ENCODE measurements at regions not wholly inside any gene's neighbourhood (a gene's known extent, or its start where the extent isn't known, plus 50 kb on each side); places are given as distances from the start of the nearest gene placed in this dataset.
A peak's percentile ranks its signal among the peaks of the same experiment; 100 is the strongest.

- Histone ChIP-seq H3K4me3 (ENCODE audit: low read length in 3 of 3) (no peak overlapping the region), H3K36me3 (ENCODE audit: control insufficient read depth in 2 of 3, insufficient read depth in 3 of 3, low read length in 3 of 3) (no peaks in the 10 kb centered on the region), H3K4me1 (ENCODE audit: control insufficient read depth in 2 of 3, insufficient read depth in 2 of 3, low read depth in 1 of 3, low read length in 3 of 3) (no peaks in the 10 kb centered on the region), H3K9ac (ENCODE audit: low read length in 3 of 3) (no peak overlapping the region), H3K27ac (ENCODE audit: low read depth in 2 of 2, low read length in 2 of 2) (no peak overlapping the region), H3K27me3 (ENCODE audit: control insufficient read depth, insufficient read depth, low read length) (no peaks in the 10 kb centered on the region), H3K9me3 (ENCODE audit: control insufficient read depth in 2 of 3, insufficient read depth in 1 of 3, low read length in 3 of 3) (no peaks in the 10 kb centered on the region)
- DNase-seq: peak in 2 of 5 donors; percentile 7 to 42
- no peak for FAIRE-seq
- intact Hi-C loops (cut with DNase I): no loop called here
- TF ChIP-seq CTCF (IDR thresholded peaks at IDR 0.05; ENCODE audit: borderline replicate concordance, extremely low read depth, insufficient read depth): no peak
Measured at GRCh38 chr5:40030661-40031060, 605.9 kb upstream of the DAB2 start.

DNA sequence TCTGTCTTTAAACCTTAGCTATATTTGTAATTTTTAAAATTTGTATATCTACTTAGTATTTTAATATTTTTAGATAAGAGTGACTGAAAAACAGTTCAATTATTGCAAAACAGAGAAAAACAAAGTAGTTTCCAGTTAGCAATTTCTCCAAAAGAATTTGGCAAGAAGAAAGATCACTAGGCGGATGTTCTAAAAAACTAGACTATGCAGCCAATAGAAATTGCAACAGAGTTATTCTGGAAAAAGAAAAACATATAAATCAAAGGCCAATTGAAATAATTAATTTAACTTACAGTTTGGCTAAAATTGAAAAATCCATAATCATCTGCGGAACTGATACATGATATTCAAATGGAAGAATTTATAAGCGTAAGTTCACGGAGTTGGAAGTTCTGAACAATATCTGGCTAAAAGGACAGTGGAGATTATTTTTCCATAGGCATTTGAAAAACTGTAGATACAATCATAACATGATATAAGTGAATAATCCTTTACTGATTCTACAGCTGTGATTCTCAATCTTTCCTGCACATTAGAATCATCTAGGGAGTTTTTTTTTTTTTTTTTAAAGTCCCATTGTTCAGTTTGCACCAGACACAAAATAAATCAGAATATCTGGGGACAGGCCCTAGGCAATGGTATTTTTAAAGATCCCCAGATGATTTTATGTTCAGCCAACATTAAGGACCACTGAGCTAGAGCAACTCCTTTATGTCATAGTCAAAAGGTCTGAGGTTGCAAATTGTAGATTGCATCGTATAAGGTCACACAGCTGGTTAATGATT, 605.1 kb upstream of the DAB2 start:
- intact Hi-C loops (cut with DNase I): no loop called here
- Histone ChIP-seq H3K27me3 (ENCODE audit: control insufficient read depth, insufficient read depth, low read length) (no peaks in the 10 kb centered on the region), H3K36me3 (ENCODE audit: control insufficient read depth in 2 of 3, insufficient read depth in 3 of 3, low read length in 3 of 3) (no peaks in the 10 kb centered on the region), H3K9me3 (ENCODE audit: control insufficient read depth in 2 of 3, insufficient read depth in 1 of 3, low read length in 3 of 3) (no peaks in the 10 kb centered on the region), H3K9ac (ENCODE audit: low read length in 3 of 3) (no peak overlapping the region), H3K4me1 (ENCODE audit: control insufficient read depth in 2 of 3, insufficient read depth in 2 of 3, low read depth in 1 of 3, low read length in 3 of 3) (no peaks in the 10 kb centered on the region), H3K27ac (ENCODE audit: low read depth in 2 of 2, low read length in 2 of 2) (no peak overlapping the region), H3K4me3 (ENCODE audit: low read length in 3 of 3) (no peak overlapping the region)
- TF ChIP-seq CTCF (IDR thresholded peaks at IDR 0.05; ENCODE audit: borderline replicate concordance, extremely low read depth, insufficient read depth): no peak
- no peak for FAIRE-seq
- no peak for DNase-seq

GRCh38 chr5:40027400-40027799, 602.6 kb upstream of the DAB2 start:
- FAIRE-seq (no peak), DNase-seq (no peak)
- no peak overlapping the region for H3K4me3 ChIP-seq (ENCODE audit: low read length in 3 of 3)
- no peaks in the 10 kb centered on the region for H3K36me3 ChIP-seq (ENCODE audit: control insufficient read depth in 2 of 3, insufficient read depth in 3 of 3, low read length in 3 of 3)
- TF ChIP-seq CTCF (IDR thresholded peaks at IDR 0.05; ENCODE audit: borderline replicate concordance, extremely low read depth, insufficient read depth): no peak
- H3K27me3 ChIP-seq (ENCODE audit: control insufficient read depth, insufficient read depth, low read length): no peaks in the 10 kb centered on the region
- H3K4me1 ChIP-seq (ENCODE audit: control insufficient read depth in 2 of 3, insufficient read depth in 2 of 3, low read depth in 1 of 3, low read length in 3 of 3): no peaks in the 10 kb centered on the region
- intact Hi-C loops (cut with DNase I): no loop called here
- H3K9ac ChIP-seq (ENCODE audit: low read length in 3 of 3): no peak overlapping the region
- H3K9me3 ChIP-seq (ENCODE audit: control insufficient read depth in 2 of 3, insufficient read depth in 1 of 3, low read length in 3 of 3): no peaks in the 10 kb centered on the region
- H3K27ac ChIP-seq (ENCODE audit: low read depth in 2 of 2, low read length in 2 of 2): no peak overlapping the region
